ENCODE measurements at regions not wholly inside any gene's neighbourhood (a gene's known extent, or its start where the extent isn't known, plus 50 kb on each side); places are given as distances from the start of the nearest gene placed in this dataset.
"Not testable (repeated sequence)": the region's sequence is repeated elsewhere in the genome, so short reads cannot be mapped to it uniquely, and the experiment has no call there.

DNA sequence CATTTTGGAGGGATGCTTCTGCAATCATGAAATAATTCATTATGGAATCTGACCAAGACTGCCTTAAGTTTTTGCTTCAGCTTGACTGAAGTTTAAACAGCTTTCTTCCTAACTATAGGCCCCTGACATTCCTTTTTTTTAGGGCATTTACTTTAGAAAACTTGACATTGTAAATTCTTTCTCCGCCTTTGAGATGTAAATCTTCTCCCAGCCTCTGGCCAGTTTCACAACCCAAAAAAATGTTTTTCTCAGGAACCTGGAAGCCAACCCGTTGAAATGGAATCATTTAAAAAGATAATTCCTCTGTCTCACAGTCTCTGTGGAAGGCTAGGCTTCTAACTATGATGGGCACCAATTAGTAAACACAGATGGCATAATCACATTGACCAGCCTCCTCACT, 710.4 kb upstream of the PABPC4L start:
- DNase-seq (ENCODE audit: extremely low read depth, low read depth), result no peak

DNA sequence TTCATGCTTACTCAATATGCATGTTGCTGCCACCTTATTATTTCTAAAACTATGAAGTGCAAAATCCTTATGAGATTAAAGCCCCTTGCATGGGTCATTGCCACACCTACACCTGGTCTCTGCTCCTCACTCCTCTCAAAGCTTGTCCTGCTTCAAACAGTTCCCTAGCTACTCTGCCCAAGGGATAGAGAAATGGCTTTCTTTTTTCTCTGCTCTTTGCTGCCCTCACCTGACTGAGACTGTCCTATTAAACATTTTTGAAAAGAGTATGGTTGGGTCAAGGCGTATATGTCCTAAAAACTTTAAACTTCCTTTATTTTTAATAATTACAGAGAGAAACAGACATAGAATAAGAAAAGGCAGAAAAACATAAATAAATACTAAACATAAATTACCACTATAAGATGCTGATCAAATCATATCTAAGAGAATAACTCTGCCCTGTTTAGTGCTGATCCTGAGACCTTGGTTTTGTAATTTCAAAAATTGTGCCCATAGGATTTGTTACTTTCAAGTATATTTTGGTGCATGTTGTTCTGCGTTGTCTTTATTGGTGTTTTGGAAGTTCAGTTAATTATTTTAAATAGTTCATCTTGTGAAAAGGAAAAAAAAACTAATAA, 704.9 kb upstream of the PABPC4L start:
- peak; percentile 27 for DNase-seq (ENCODE audit: extremely low read depth, low read depth)

DNA sequence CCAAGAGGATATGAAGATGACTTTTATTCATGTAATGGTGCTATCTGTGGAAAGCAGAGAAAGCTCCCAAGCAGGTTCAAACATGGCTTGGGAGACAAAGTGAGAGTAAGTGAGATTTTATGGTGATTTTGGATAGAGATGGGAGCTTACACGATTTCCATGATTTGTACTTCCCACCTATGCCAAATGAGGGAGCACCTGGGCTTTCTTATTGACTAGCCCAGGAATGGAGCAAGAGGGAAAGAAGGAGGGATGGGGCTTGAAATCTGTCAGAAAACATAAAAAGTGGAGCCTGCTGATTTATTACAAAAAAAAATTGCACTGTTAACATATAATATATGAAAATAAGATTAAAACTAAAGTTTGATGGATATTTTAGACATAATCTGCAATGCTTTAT, 703.5 kb upstream of the PABPC4L start:
- no peak for DNase-seq (ENCODE audit: extremely low read depth, low read depth)

DNA sequence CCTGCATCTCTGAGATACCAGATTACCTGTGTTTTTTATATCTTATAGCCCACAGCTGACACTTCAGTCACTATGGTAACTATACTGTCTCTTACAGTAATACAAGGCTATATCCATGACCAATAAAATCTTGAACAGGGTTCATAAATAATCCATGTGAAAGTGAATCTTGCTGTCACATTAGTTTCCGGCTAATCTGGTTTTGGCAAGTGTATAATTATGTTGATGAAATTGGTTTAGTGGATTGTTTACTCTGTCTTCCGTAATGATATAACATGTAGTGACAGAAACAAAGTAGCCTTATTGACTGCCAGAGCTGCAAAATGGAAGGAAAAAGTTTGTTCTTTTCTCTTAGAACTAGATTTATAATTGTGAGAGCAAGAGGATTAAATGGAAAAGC, 686.6 kb upstream of the PABPC4L start:
- DNase-seq (ENCODE audit: extremely low read depth, low read depth), result no peak

DNA sequence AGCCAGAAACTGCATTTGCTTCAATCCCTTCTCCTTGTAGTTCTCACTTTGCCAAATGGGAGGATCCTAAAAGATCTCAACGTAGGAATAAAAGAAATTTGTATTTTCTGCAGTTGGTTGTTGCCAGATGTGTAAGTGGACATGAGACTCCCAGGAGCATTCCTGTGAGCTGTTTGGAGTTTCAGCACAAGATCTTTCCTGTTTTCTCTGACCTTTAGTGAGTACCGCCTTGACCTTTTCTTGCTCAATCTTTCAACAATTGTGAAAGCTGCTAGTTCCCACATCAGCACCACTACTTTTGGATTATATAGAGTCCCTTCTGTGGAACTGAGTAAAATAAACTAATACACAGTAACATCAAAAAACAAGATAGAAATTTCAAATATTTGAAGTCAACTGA, 683.8 kb upstream of the PABPC4L start:
- no peak for DNase-seq (ENCODE audit: extremely low read depth, low read depth)

DNA sequence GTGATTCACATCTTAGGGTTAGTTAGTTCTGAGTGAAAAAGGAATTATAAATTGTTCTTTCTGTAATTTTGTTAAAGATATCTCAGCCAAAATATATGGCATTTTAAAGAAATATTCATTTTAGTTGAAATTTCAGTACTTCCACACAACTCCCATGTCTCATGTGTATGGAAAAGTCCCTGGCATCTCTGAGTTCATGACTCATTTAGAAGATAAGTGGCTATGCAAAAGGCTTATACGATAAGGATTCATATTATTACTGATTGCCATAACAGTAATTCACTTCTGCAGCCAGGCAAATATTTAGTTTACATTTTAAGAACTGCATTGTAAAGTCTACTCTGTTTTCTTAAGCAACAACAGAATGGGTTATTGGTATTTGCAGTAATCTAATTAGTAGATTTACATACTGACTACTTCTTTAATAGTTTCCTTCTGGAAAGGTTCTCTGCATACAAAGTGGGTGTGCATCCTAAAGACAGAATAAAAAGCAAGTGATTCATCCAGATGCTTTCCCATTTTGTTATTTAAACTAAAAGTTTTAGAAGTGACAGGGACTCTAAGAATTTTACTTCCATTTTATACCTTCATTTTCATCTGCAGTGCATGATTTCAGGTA, 682.4 kb upstream of the PABPC4L start:
- no peak for DNase-seq (ENCODE audit: extremely low read depth, low read depth)

DNA sequence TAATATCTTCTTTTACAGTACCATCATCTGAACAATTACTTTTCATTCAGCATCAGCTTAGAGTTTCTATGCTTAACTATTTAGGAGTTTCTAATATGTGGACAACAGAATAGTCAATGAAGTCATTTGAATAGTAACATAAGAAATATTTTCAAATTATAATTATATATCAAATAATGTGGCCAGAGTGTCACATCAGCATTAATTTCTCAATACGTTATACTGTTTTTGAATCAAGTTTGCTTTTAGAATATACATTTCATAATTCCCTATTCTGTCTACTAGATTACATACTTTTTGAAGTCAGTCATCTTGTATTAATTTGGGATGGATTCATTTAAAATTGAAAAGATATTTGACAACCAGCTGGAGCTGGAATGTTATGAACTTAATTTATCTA, 677.4 kb upstream of the PABPC4L start:
- DNase-seq (ENCODE audit: extremely low read depth, low read depth), result no peak

DNA sequence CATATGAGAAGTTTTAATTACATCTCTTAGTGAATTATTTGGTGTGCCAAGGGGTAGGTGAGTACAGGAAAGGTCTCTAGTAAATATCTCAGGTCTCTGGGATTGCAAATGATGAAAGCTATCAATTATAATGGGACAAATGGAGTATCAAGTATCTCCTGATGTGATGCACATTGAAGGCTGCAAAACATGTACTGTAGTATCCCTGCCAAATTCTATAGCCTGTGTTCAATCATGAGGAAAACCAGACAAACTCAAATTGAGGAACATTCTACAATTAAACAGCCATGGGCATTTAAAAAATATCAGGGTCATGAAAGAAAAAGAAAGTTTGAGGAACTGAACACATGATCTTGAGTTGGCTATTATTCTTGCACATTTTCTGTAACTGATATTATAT, 665.4 kb upstream of the PABPC4L start:
- DNase-seq (ENCODE audit: extremely low read depth, low read depth), result no peak

DNA sequence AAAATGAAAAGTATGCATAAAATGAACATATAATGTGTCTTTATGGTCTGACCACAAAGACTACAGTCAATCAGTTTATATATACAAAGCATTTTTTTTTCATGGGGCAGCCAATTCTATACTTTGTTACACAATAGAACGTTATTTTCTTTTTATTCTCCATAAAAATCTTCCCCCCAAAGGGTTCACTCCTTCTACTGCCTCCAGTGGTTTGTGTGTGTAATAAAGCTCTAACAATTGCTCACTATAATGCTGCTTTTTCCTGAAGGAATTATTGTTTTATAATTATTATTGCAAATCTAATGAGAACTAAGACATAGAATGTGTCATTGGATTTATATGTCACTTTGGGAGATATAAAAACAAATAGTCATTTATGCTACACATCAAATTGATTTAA, 664.1 kb upstream of the PABPC4L start:
- DNase-seq (ENCODE audit: extremely low read depth, low read depth), result no peak

DNA sequence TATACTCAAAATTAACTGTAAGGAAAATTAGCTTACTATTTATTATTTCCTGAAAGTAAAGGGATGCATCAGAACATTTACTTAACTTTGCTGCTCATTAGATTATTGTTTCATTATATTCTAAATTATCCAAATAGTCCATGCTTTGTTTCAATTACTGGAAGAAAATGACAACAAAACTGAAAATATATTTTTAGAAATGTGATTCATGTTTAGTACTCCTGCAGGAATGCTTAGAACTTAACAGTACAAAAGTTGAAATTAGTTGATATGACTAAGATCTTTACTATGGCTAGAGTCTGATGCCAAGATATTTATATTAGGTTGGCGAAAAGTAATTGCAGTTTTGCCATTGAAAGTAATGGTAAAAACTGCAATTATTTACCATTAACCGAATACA, 660.5 kb upstream of the PABPC4L start:
- no peak for DNase-seq (ENCODE audit: extremely low read depth, low read depth)

DNA sequence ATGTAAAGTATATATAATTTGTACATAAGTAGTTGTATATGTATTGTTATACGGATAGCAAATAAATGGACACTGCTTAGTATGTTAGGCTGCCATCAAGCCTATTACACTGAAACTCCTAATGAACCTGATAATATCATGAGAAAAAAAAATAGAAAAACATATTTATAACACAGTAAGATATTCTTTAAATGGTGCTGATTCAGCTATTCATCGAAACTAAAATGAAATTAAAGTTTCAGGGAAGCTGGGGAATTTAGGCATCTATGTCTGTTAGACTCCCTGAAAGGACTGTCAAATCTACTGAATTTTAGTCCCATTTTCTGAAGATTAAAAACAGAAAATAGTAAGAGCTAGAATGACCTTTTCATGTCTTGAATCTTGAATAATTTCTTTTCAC, 647.1 kb upstream of the PABPC4L start:
- no peak for DNase-seq (ENCODE audit: extremely low read depth, low read depth)

DNA sequence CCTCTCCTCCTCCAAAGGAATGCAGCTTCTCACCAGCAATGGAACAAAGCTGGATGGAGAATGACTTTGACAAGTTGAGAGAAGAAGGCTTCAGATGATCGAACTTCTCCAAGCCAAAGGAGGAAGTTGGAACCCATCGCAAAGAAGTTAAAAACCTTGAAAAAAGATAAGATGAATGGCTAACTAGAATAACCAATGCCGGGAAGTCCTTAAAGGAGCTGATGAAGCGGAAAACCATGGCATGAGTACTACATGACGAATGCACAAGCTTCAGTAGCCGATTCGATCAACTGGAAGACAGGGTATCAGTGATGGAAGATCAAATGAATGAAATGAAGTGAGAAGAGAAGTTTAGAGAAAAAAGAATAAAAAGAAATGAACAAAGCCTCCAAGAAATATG, 629.2 kb upstream of the PABPC4L start:
- DNase-seq (ENCODE audit: extremely low read depth, low read depth), result not testable (repeated sequence)

DNA sequence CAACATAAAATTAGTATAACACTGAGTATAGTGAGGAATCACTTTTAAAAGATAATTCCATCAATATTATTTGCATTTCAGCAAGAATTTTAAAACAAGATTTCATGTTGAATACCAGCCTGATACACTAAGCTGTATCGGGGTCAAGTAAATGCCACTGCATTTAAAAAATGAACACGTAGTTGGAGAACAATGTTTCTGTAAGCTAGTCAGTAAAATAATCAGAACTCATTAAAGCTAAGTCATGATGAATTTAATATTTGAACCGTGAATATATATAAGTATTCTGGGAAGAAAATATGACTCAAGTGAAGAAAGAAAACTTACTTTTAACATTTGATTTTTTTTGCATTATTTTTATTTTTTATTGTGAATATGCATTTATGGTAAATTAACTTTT, 611.0 kb upstream of the PABPC4L start:
- DNase-seq (ENCODE audit: extremely low read depth, low read depth), result no peak

DNA sequence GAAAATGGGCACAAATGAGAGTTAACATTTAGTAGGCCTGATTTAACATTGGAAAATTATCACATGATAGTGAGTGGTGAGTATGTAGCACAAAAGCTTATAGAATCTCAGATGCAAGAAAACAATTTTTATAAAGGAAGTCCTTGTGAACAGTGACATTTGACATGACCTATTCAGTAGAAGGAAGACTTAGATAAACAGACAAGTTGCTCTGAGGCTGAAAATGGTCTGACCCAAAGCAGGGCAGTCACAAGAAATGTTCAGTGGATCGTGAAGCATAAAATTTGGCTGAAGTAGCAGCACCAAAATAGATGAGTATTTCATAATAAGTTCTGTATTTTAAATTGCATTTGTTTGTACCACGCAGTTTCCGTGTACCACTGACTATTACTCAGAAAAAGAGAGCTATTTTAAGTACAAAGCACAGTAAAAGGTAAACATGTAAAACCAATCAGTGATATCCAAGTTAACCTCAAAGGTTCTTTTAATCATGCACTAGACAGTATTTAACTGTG, 605.7 kb upstream of the PABPC4L start:
- no peak for DNase-seq (ENCODE audit: extremely low read depth, low read depth)

DNA sequence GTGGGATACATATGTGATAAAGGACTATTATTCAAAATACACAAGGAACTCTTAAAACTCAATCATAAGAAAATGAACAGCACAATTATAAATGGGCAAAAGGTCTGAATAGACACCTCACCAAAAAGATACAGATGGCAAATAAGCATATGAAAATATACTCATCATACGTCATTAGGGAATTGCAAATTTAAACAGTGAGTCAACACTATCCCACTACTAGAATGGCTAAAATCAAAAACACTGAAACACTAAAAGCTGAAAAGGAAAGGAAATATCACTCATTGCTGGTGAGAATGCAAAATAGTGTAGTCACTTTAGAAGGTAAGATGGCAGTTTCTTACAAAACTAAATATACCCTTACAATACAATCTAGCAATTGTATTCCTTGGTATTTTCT, 597.0 kb upstream of the PABPC4L start:
- no peak for DNase-seq (ENCODE audit: extremely low read depth, low read depth)

DNA sequence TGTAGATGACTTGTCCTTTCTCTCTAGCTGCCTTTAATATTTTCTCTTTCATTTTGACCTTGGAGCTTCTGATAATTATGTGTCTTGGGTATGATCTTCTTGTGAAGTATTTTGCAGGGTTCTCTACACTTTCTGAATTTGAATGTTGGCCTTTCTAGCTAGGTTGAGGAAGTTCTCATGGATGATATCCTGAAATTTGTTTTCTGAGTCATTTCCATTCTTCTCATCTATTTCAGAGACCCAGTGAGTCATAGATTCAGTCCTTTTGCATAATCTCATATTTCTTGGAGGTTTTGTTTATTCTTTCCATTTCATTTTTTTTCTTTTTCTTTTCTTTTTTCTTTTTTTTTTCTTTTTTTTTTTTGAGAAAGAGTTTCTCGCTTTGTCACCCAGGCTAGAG, 585.7 kb upstream of the PABPC4L start:
- no peak for DNase-seq (ENCODE audit: extremely low read depth, low read depth)

DNA sequence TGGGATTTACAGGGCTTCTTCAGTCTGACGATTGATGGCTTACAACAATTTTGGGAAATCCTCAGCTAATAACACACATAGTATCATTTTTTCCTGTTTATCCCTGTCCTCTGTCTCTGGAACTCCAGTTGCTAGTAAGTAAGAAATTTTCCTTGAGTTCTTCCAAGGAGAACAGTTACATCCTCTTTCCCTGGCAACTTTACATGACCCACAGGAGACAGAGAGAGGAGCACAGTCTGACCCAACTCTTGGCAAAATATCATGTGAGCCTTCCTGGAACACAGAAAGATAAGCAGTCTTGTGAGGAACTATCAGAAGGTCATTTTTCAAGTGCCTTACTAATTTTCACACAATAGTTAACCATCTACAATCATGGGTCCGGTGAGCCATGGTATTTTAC, 578.7 kb upstream of the PABPC4L start:
- DNase-seq (ENCODE audit: extremely low read depth, low read depth), result no peak

DNA sequence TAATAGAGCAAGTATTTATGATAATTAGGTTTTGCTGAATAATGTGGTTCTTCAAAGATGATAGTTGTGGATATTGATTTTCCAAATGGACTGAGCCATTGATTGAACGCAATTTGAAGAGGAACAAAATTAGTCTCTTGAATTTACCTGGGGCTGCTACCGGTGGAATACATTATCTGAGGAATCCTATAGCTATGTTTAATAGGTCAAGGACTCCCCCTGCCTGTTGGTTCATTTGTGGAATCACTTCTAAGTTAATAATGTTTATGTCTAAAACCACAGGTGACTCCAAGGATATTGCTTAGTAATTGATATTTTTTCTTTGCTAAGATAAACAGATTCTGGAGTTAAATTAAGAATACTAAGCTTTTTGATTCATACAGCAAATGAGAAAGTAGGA, 576.0 kb upstream of the PABPC4L start:
- no peak for DNase-seq (ENCODE audit: extremely low read depth, low read depth)

DNA sequence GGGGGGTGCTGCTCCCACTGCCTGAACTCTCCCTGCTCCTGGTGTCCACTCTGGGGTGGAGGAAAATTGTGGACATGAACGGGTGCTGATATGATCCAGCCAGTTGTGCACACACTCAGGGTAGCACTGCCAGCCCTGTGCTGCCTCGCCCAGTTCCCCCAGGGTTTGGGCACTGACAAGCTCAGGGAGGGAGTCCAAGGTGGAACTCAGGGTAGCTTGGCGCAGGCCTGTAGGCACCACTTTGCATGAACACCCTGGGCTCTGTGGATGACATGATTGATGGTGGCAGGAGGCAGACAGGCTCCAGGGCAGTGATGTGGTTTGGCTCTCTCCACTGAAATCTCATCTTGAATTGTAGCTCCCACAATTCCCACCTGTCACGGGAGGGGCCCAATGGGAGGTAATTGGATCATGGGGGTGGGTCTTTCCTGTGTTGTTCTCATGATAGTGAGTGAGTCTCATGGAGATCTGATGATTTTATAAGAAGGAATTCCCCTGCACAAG, 572.0 kb upstream of the PABPC4L start:
- no peak for DNase-seq (ENCODE audit: extremely low read depth, low read depth)

DNA sequence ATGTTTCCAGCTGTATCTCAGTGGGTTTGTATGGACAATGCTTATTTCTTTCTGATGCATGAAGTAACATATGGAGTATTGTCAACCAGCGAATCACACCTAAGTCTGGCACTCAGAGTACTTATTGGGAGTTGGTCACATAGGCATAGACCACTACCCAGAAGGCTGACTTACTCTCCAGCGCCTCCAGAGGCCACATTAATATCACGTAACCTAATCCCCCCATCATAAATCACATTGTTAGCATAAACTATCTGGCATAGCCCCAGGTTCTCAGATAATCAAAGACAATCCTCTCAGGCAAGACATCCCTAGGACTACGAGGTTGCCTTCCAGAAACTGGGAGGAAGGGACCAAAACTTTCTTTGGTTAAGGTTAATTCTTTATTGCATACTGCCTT, 560.5 kb upstream of the PABPC4L start:
- no peak for DNase-seq (ENCODE audit: extremely low read depth, low read depth)

DNA sequence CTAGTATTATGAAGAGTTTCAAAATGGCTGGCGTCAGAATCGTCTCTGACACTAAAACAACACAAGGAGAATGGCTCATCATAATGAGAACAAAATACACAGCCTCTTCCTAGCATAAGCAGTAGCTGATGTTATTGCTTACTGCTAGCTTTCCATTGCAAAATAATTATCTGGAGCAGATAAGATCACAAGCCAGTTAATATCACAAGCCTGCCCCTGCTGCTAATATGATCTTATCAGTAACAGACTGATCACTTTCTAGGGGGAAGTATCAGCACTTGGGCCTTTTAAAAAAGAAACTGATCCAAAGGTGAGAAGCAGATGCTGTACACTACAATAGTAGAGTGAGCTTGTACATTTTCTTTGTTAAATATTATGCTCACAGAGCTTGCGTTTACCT, 554.8 kb upstream of the PABPC4L start:
- DNase-seq (ENCODE audit: extremely low read depth, low read depth), result no peak

DNA sequence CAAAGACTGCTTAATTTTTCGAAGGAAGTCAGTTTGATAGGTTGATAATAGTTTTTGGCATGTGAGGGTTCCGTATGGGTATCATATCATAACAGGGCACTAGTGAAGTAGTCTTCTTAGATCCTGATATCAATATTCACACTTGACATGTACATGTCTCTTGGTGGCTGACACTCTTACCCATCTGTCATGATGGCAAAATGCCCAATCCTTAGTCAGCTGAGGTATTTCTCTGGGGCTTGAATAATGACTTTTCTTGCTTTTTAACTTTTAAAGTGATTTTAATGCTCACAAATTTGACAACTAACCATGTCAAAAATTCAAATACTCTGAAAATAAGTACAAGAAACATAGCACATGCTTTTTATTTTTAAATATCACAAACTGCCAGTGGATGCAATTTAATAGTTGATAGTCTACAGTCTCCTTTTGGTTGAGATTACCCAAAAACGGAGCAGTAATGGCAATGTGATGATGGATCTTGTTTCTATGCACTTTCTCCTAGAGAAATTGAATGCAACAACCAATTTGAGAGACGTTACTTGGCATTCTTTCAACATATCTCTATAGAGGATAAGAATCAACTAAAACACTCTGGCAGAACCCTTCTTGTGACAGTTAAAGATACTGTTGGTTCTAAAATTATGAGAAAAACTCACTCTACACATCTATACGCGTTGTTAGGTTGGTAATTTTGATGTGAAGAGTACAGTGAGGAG, 552.9 kb upstream of the PABPC4L start:
- no peak for DNase-seq (ENCODE audit: extremely low read depth, low read depth)

Measured in NCI-H460 (cell line).